SK-N-MC (cell line): ENCODE measurements at regions not wholly inside any gene's neighbourhood (a gene's known extent, or its start where the extent isn't known, plus 50 kb on each side); places are given as distances from the start of the nearest gene placed in this dataset.

Experiments
- EZH2 ChIP-seq: fragments of 200-600 bp; sonication (generic); IDR thresholded peaks from one replicate; pipeline ENCODE4 v1.6.1; 2017; ENCODE audit warnings: antibody characterized with exemption
- FOXP2 ChIP-seq: optimal IDR thresholded peaks from 2 replicates; pipeline ENCODE3; 2011; ENCODE audit warnings: mild to moderate bottlenecking, moderate library complexity; ENCODE audit not compliant: insufficient read depth; ENCODE audit errors: extremely low read length, control extremely low read depth
- POLR2AphosphoS5 ChIP-seq: IDR thresholded peaks from 2 replicates; pipeline ENCODE4 v1.6.1; 2012; ENCODE audit warnings: mild to moderate bottlenecking, low read depth, low read length, borderline replicate concordance

DNA sequence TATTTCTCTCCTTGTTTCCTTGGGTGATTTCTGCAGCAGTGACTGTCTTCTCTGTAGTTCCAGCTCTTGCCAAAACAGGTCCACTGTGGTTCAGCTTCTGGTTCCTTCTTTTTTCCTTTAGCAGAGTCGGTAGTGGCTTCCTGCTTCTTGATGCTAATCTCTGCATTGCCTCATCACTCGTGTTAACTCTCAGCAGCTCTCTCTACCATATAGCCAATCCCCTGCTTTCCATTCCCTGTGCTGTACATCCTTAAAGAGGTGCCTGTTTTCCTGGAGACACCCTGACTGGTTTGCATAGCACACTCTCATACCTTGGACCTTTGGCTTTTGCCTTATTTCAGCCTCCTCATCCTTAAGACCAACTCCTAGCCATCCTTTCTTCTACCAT is 191.2 kb upstream of the LNX1 start:
- TF ChIP-seq EZH2 = no peak
- TF ChIP-seq FOXP2 = no peak
- no peak for TF ChIP-seq POLR2AphosphoS5
